Epithelial cell of esophagus (primary cell): ENCODE measurements at regions not wholly inside any gene's neighbourhood (a gene's known extent, or its start where the extent isn't known, plus 50 kb on each side); places are given as distances from the start of the nearest gene placed in this dataset.

ENCODE experiments used
- DNase-seq: peaks from one replicate; pipeline ENCODE4 v3.0.0; 2010; ENCODE audit warnings: low read depth
- H3K4me3 ChIP-seq: 2 replicates; pipeline ENCODE4 v1.5.1; 2011; ENCODE audit warnings: mild to moderate bottlenecking, low read length, control low read depth
- TF ChIP-seq, protein P1 (sequence below): IDR thresholded peaks from 2 replicates; pipeline ENCODE4 v1.5.1; 2011; ENCODE audit warnings: low read depth, mild to moderate bottlenecking, low read length, control low read depth, inconsistent platforms; ENCODE audit not compliant: insufficient read depth; ENCODE audit errors: missing control alignments

GRCh38 chr2:217185265-217185995 is 325.6 kb upstream of the TNP1 start:
- DNase-seq, result no peak
- TF ChIP-seq, protein P1, sequence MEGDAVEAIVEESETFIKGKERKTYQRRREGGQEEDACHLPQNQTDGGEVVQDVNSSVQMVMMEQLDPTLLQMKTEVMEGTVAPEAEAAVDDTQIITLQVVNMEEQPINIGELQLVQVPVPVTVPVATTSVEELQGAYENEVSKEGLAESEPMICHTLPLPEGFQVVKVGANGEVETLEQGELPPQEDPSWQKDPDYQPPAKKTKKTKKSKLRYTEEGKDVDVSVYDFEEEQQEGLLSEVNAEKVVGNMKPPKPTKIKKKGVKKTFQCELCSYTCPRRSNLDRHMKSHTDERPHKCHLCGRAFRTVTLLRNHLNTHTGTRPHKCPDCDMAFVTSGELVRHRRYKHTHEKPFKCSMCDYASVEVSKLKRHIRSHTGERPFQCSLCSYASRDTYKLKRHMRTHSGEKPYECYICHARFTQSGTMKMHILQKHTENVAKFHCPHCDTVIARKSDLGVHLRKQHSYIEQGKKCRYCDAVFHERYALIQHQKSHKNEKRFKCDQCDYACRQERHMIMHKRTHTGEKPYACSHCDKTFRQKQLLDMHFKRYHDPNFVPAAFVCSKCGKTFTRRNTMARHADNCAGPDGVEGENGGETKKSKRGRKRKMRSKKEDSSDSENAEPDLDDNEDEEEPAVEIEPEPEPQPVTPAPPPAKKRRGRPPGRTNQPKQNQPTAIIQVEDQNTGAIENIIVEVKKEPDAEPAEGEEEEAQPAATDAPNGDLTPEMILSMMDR, result no peak
- H3K4me3 ChIP-seq, result no peak overlapping the region

GRCh38 chr2:217184242-217184641 is 324.4 kb upstream of the TNP1 start:
- TF ChIP-seq, protein P1, result no peak
- no peak overlapping the region for H3K4me3 ChIP-seq
- DNase-seq, result peak; percentile 48

GRCh38 chr2:217183471-217183870 is 323.6 kb upstream of the TNP1 start:
- no peak for DNase-seq

DNA sequence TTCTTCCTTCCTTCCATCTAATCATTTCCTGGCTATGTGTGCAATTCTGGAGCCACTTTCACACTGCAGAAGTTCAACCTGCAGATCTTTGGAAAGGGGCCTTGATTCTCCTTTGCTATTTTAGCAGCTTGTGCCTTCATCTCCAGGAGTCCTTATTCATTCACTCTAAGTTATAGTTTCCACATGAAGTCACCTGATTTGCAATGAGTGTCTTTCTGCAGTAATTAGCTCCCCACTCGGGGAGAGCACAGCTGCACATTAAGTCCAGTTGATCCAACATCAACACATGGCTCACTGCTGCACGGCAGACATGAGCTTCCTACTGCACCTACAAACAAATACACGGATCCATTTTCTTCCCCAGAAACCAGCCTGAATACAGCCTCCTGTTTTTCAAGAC is 323.1 kb upstream of the TNP1 start:
- DNase-seq, result no peak
- no peak overlapping the region for H3K4me3 ChIP-seq
- TF ChIP-seq, protein P1, result no peak

More at GRCh38 chr2:217183471-217183870, 323.6 kb upstream of the TNP1 start:
- TF ChIP-seq, protein P1, result no peak
- no peak overlapping the region for H3K4me3 ChIP-seq

DNA sequence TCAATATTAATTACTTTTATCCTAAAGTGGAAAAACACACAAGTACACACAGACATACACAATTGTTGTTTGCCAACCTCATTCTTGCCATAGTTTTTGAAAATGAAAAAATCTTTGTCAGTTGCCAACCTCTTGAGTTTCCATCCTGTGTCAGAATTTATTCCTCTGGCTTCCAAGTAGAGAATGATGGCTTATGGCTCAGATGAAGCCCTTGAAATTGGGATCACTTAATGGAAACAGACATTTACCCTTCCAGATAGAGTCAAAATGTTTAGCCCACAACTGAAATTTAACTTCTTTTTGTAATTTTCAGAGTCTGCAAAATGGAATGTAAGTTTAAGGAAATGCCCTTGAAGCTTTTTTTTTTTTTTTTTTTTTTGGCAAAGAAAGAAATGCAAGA is 321.6 kb upstream of the TNP1 start:
- no peak overlapping the region for H3K4me3 ChIP-seq
- TF ChIP-seq, protein P1, result no peak
- no peak for DNase-seq

DNA sequence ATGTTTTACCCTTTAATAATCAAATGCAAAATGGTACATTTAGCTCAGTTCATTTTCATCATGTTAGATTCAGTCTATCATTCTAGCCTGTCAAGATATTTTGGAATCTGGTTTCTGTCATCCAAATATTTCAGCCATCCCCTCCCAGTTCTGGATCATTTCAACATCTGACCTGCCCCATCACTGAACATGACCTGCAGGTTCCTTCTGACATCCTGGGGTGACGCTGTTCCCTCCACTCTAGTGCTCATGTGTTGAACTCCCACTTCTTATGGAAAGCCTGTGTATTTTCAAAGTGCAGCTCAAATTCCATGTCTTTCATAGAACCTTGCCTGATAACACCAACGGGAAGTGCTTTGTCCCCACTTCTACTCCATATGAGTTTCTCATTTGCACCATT is 320.0 kb upstream of the TNP1 start:
- H3K4me3 ChIP-seq, result no peak overlapping the region
- no peak for DNase-seq
- TF ChIP-seq, protein P1, result no peak

- TF ChIP-seq, protein P1, result no peak
- H3K4me3 ChIP-seq, result no peak overlapping the region
- DNase-seq, result no peak
Observed at GRCh38 chr2:217178341-217178740, 318.5 kb upstream of the TNP1 start.
